ENCODE measurements at regions not wholly inside any gene's neighbourhood (a gene's known extent, or its start where the extent isn't known, plus 50 kb on each side); places are given as distances from the start of the nearest gene placed in this dataset.
A peak's percentile ranks its signal among the peaks of the same experiment; 100 is the strongest.
"Not testable (repeated sequence)": the region's sequence is repeated elsewhere in the genome, so short reads cannot be mapped to it uniquely, and the experiment has no call there.

DNA sequence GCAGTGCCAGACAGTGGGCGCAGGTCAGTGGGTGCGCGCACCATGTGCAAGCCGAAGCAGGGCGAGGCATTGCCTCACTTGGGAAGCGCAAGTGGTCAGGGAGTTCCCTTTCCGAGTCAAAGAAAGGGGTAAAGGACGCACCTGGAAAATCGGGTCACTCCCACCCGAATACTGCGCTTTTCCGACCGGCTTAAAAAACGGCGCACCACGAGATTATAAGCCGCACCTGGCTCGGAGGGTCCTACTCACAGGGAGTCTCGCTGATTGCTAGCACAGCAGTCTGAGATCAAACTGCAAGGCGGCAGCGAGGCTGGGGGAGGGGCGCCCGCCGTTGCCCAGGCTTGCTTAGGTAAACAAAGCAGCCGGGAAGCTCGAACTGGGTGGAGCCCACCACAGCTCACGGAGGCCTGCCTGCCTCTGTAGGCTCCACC is 77.9 kb downstream of the NR4A2 start:
- Histone ChIP-seq H3K9ac (ENCODE audit: low read depth, low read length) (peak overlapping the region; percentile 96), H3K4me3 (ENCODE audit: low read length) (peak overlapping the region; percentile 64), H3K27ac (ENCODE audit: low read depth, low read length) (peak overlapping the region; percentile 65; the same call in 1 of the 2 replicates)
- not testable (repeated sequence) for H3K27me3 ChIP-seq (ENCODE audit: insufficient read depth, low read length); H3K4me1 ChIP-seq (ENCODE audit: insufficient read depth, low read length); H3K36me3 ChIP-seq (ENCODE audit: insufficient read depth, low read length); H3K9me3 ChIP-seq (ENCODE audit: insufficient read depth, low read depth, low read length)
- 14% methylated on average over 24 of the region's 27 CpGs for WGBS

DNA sequence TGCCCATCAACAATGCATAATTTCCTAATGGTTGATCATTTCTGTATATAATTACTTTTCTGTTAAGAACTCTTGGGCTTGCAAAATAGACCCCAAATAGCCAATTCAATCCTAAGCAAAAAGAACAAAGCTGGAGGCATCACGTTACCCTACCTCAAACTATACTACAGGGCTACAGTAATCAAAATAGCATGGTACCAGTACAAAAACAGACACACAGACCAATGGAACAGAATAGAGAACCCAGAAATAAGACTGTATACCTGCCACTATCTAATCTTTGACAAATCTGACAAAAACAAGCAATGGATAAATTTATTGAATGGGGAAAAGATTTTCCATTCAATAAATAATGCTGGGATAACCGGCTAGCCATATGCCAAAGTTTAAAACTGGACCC is 78.8 kb downstream of the NR4A2 start:
- Histone ChIP-seq H3K27ac (ENCODE audit: low read depth, low read length) (no peak overlapping the region), H3K9me3 (ENCODE audit: insufficient read depth, low read depth, low read length) (peaks cover 2% of the 10 kb centered on the region; the same call in 1 of the 2 replicates), H3K4me3 (ENCODE audit: low read length) (peak overlapping the region; percentile 64), H3K27me3 (ENCODE audit: insufficient read depth, low read length) (no peaks in the 10 kb centered on the region), H3K36me3 (ENCODE audit: insufficient read depth, low read length) (peaks cover 9% of the 10 kb centered on the region; the same call in 1 of the 2 replicates), H3K9ac (ENCODE audit: low read depth, low read length) (no peak overlapping the region), H3K4me1 (ENCODE audit: insufficient read depth, low read length) (no peaks in the 10 kb centered on the region)
- 87% methylated on average over 2 of the region's 2 CpGs for WGBS

DNA sequence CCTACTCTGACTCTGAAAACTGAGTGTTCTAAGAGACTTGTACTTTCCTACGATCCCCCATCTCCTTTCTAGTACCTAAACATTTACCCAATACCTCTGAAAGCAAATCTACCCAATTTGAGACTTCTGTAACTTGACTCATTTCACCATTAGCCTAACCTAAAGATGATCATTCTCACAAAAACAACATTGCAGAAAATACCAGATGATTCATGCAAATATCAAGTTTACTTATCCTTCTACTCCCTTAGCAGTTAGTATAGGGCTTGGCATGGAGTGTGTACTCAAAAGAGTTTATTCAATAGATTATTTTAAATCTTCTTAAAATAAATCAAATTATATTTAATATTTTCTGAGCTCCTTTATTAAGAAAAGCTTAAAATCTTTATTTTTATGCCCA is 89.6 kb downstream of the NR4A2 start:
- no peak overlapping the region for H3K27ac ChIP-seq (ENCODE audit: low read depth, low read length)
- WGBS = 95% methylated on average over 1 of the region's 1 CpG
- H3K9me3 ChIP-seq (ENCODE audit: insufficient read depth, low read depth, low read length) = 0 out of 2 replicates have a peak, but pooled peaks cover under 1% of the 10 kb centered on the region
- no peaks in the 10 kb centered on the region for H3K4me1 ChIP-seq (ENCODE audit: insufficient read depth, low read length)
- H3K27me3 ChIP-seq (ENCODE audit: insufficient read depth, low read length) = no peaks in the 10 kb centered on the region
- H3K36me3 ChIP-seq (ENCODE audit: insufficient read depth, low read length) = no peaks in the 10 kb centered on the region; the same call in 1 of the 2 replicates
- no peak overlapping the region for H3K4me3 ChIP-seq (ENCODE audit: low read length)
- no peak overlapping the region for H3K9ac ChIP-seq (ENCODE audit: low read depth, low read length)

DNA sequence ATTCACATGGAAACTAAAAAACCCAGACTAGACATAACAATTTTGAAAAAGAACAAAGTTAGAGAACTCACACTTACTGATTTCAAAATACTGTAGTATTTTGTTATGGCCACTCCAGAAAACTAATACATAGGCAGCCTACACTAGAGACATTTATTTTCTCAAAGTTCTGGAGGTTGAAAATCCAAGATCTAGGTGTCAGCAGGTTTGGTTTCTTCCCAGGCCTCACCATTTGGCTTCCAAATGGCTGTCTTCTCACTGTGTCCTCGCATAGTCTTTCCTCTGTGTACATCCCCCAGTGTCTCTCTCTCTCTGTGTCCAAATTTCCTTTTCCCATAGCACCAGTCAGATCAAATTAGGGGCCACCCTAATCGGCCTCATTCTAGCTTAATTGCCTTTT is 95.0 kb downstream of the NR4A2 start:
- WGBS = 87% methylated on average over 2 of the region's 2 CpGs
- H3K9me3 ChIP-seq (ENCODE audit: insufficient read depth, low read depth, low read length) = peaks cover 8% of the 10 kb centered on the region; the same call in 1 of the 2 replicates
- H3K27ac ChIP-seq (ENCODE audit: low read depth, low read length) = no peak overlapping the region
- no peaks in the 10 kb centered on the region for H3K4me1 ChIP-seq (ENCODE audit: insufficient read depth, low read length)
- no peaks in the 10 kb centered on the region; the same call in 1 of the 2 replicates for H3K36me3 ChIP-seq (ENCODE audit: insufficient read depth, low read length)
- H3K27me3 ChIP-seq (ENCODE audit: insufficient read depth, low read length) = no peaks in the 10 kb centered on the region
- no peak overlapping the region for H3K4me3 ChIP-seq (ENCODE audit: low read length)
- H3K9ac ChIP-seq (ENCODE audit: low read depth, low read length) = no peak overlapping the region

DNA sequence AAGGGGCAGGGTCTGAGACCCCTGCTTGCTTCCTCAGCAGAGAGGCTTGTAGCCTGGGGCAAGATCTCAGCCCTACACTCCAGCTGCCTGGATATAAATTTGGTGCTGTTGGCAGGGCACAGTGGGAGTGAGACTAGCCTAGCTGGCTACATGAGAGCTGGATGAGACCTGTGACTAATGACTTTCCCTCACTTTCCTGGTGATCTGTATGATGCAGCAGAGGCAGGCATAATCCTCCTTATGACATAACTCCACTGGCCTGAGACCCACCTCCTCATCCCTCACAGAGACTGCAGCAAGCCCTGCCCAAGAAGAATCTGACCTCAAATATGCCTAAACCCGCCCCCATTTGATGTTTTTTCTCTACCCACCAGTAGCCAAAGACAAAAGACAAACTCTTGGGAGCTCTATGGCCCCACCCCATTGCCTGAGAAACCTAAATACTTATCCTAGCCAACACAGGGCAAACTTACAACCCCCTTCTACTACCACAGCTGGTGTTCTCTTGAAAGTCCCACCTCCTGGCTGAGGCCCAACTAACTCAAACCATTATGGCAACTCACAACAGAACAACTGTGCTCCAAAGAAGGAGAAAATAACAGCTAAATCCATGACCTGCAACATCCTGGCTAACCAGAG is 102.7 kb downstream of the NR4A2 start:
- Histone ChIP-seq H3K27me3 (ENCODE audit: insufficient read depth, low read length) (no peaks in the 10 kb centered on the region), H3K9me3 (ENCODE audit: insufficient read depth, low read depth, low read length) (0 out of 2 replicates have a peak, but pooled peaks cover 5% of the 10 kb centered on the region), H3K9ac (ENCODE audit: low read depth, low read length) (no peak overlapping the region), H3K27ac (ENCODE audit: low read depth, low read length) (no peak overlapping the region), H3K36me3 (ENCODE audit: insufficient read depth, low read length) (no peaks in the 10 kb centered on the region), H3K4me3 (ENCODE audit: low read length) (no peak overlapping the region), H3K4me1 (ENCODE audit: insufficient read depth, low read length) (peaks cover 9% of the 10 kb centered on the region)
- WGBS = 80% methylated on average over 1 of the region's 1 CpG

GRCh38 chr2:156223328-156223727 is 109.2 kb downstream of the NR4A2 start:
- not testable (repeated sequence) for H3K27me3 ChIP-seq (ENCODE audit: insufficient read depth, low read length); H3K4me3 ChIP-seq (ENCODE audit: low read length); H3K4me1 ChIP-seq (ENCODE audit: insufficient read depth, low read length); H3K9ac ChIP-seq (ENCODE audit: low read depth, low read length); H3K27ac ChIP-seq (ENCODE audit: low read depth, low read length); H3K36me3 ChIP-seq (ENCODE audit: insufficient read depth, low read length)
- WGBS = 94% methylated on average over 1 of the region's 1 CpG
- H3K9me3 ChIP-seq (ENCODE audit: insufficient read depth, low read depth, low read length) = peaks cover 22% of the 10 kb centered on the region; the same call in 1 of the 2 replicates

GRCh38 chr2:156221703-156222102 is 110.8 kb downstream of the NR4A2 start:
- Histone ChIP-seq H3K36me3 (ENCODE audit: insufficient read depth, low read length) (0 out of 2 replicates have a peak, but pooled peaks cover 4% of the 10 kb centered on the region), H3K4me3 (ENCODE audit: low read length) (no peak overlapping the region), H3K9me3 (ENCODE audit: insufficient read depth, low read depth, low read length) (peaks cover 22% of the 10 kb centered on the region; the same call in 1 of the 2 replicates), H3K27me3 (ENCODE audit: insufficient read depth, low read length) (no peaks in the 10 kb centered on the region), H3K27ac (ENCODE audit: low read depth, low read length) (no peak overlapping the region), H3K9ac (ENCODE audit: low read depth, low read length) (no peak overlapping the region), H3K4me1 (ENCODE audit: insufficient read depth, low read length) (peaks cover 6% of the 10 kb centered on the region)
- 96% methylated on average over 2 of the region's 2 CpGs for WGBS

GRCh38 chr2:156219491-156220100 is 112.9 kb downstream of the NR4A2 start:
- H3K27me3 ChIP-seq (ENCODE audit: insufficient read depth, low read length) = no peaks in the 10 kb centered on the region
- 0 out of 2 replicates have a peak, but pooled peaks cover 4% of the 10 kb centered on the region for H3K36me3 ChIP-seq (ENCODE audit: insufficient read depth, low read length)
- no peak overlapping the region for H3K4me3 ChIP-seq (ENCODE audit: low read length)
- H3K4me1 ChIP-seq (ENCODE audit: insufficient read depth, low read length) = peaks cover 16% of the 10 kb centered on the region
- peaks cover 16% of the 10 kb centered on the region; the same call in 1 of the 2 replicates for H3K9me3 ChIP-seq (ENCODE audit: insufficient read depth, low read depth, low read length)
- H3K9ac ChIP-seq (ENCODE audit: low read depth, low read length) = no peak overlapping the region
- H3K27ac ChIP-seq (ENCODE audit: low read depth, low read length) = no peak overlapping the region
- WGBS = 92% methylated on average over 4 of the region's 4 CpGs

DNA sequence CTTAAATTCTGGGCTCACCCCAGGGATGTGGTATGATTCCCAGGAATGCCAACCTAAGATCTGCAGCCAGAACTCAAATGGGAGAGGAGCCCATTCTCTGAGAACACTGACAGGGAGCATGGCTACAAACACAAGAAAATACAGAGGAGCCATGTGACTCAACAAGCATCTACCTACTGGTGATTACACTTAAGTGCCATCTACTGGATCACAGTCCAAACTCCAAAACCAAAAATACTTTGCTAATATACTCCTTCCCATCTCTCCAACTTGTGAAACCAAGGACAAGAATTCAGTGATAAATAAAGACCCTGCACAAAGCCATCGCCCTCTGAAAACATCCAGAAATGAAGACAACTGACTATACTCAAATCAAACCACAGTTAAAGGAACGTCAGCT is 116.9 kb downstream of the NR4A2 start:
- Histone ChIP-seq H3K9me3 (ENCODE audit: insufficient read depth, low read depth, low read length) (no peaks in the 10 kb centered on the region), H3K27ac (ENCODE audit: low read depth, low read length) (no peak overlapping the region), H3K9ac (ENCODE audit: low read depth, low read length) (no peak overlapping the region), H3K27me3 (ENCODE audit: insufficient read depth, low read length) (no peaks in the 10 kb centered on the region), H3K36me3 (ENCODE audit: insufficient read depth, low read length) (no peaks in the 10 kb centered on the region), H3K4me3 (ENCODE audit: low read length) (no peak overlapping the region), H3K4me1 (ENCODE audit: insufficient read depth, low read length) (peaks cover 16% of the 10 kb centered on the region)
- WGBS = 85% methylated on average over 2 of the region's 2 CpGs

DNA sequence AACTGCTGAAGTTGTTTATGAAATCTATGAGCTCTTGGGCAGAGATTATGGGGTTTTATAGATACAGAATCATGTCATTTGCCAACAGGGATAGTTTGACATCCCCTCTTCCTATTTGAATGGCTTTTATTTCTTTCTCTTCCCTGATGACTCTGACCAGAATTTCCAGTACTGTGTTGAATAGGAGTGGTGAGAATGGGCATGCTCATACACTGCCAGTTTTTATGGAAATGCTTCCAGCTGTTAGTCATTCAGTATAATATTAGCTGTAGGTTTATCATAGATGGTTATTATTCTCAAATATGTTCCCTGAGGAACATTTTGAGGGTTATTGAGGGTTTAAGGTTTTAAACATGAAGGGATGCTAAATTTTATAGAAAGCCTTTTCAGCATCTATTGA is 121.2 kb downstream of the NR4A2 start:
- H3K27me3 ChIP-seq (ENCODE audit: insufficient read depth, low read length) = no peaks in the 10 kb centered on the region
- H3K9me3 ChIP-seq (ENCODE audit: insufficient read depth, low read depth, low read length) = no peaks in the 10 kb centered on the region
- H3K36me3 ChIP-seq (ENCODE audit: insufficient read depth, low read length) = no peaks in the 10 kb centered on the region
- H3K4me1 ChIP-seq (ENCODE audit: insufficient read depth, low read length) = peaks cover 17% of the 10 kb centered on the region
- H3K4me3 ChIP-seq (ENCODE audit: low read length) = no peak overlapping the region
- no peak overlapping the region for H3K27ac ChIP-seq (ENCODE audit: low read depth, low read length)
- H3K9ac ChIP-seq (ENCODE audit: low read depth, low read length) = no peak overlapping the region

- Histone ChIP-seq H3K4me1 (ENCODE audit: insufficient read depth, low read length) (peaks cover 14% of the 10 kb centered on the region), H3K27me3 (ENCODE audit: insufficient read depth, low read length) (no peaks in the 10 kb centered on the region), H3K9ac (ENCODE audit: low read depth, low read length) (no peak overlapping the region), H3K27ac (ENCODE audit: low read depth, low read length) (no peak overlapping the region), H3K4me3 (ENCODE audit: low read length) (no peak overlapping the region), H3K9me3 (ENCODE audit: insufficient read depth, low read depth, low read length) (no peaks in the 10 kb centered on the region), H3K36me3 (ENCODE audit: insufficient read depth, low read length) (no peaks in the 10 kb centered on the region)
- 57% methylated on average over 2 of the region's 2 CpGs for WGBS
These were observed 126.2 kb downstream of the NR4A2 start for GRCh38 chr2:156206355-156206754.

Data from HUES64 (cell line).